Upper lobe of left lung (tissue), 6 donors: ENCODE measurements at regions not wholly inside any gene's neighbourhood (a gene's known extent, or its start where the extent isn't known, plus 50 kb on each side); places are given as distances from the start of the nearest gene placed in this dataset.

ENCODE experiments used
- ATAC-seq, 2 donors: fragments of 200-7000 bp; cut with Tn5 transposase; one replicate each; pipeline ENCODE4 v1.9.1; 2022; ENCODE audit warnings: mild to moderate bottlenecking in 2 of 2, moderate library complexity in 2 of 2; ENCODE audit not compliant: low FRiP score in 2 of 2
- DNase-seq, 2 donors: peaks; one replicate each; pipeline ENCODE4 v3.0.0-alpha.2; 2019 to 2020
- H3K27ac ChIP-seq, 4 donors: fragments of 200-600 bp; sonication (generic); one replicate each; pipeline ENCODE4 v1.5.1; 2016 to 2019
- H3K27me3 ChIP-seq, 4 donors: fragments of 200-600 bp; sonication (generic); one replicate each; pipeline ENCODE4 v1.5.1; 2017 to 2019
- H3K36me3 ChIP-seq, 4 donors: fragments of 200-600 bp; sonication (generic); one replicate each; pipeline ENCODE4 v1.5.1; 2016 to 2019
- H3K4me1 ChIP-seq, 4 donors: fragments of 200-600 bp; sonication (generic); one replicate each; pipeline ENCODE4 v1.5.1; 2018 to 2019
- H3K4me3 ChIP-seq, 4 donors: fragments of 200-600 bp; sonication (generic); one replicate each; pipeline ENCODE4 v1.5.1; 2017 to 2019; ENCODE audit warnings: mild to moderate bottlenecking in 2 of 4, moderate library complexity in 1 of 4
- H3K9me3 ChIP-seq, 4 donors: fragments of 200-600 bp; sonication (generic); one replicate each; pipeline ENCODE4 v1.5.1; 2018 to 2019
- EP300 ChIP-seq, 4 donors: sonication (generic); formaldehyde crosslinking; IDR thresholded peaks; one replicate each; pipeline ENCODE4 v1.5.1; 2017; ENCODE audit warnings: antibody characterized with exemption in 4 of 4, control low read depth in 2 of 4
- POLR2A ChIP-seq, 4 donors: fragments of 450-650 bp; IDR thresholded peaks; one replicate each; pipeline ENCODE4 v1.5.1; 2016 to 2017; ENCODE audit warnings: antibody characterized with exemption in 4 of 4, mild to moderate bottlenecking in 2 of 4
- POLR2AphosphoS5 ChIP-seq, 2 donors: sonication (generic); formaldehyde crosslinking; IDR thresholded peaks; one replicate each; pipeline ENCODE4 v1.5.1; 2017; ENCODE audit warnings: antibody characterized with exemption in 2 of 2
- WGBS, 2 donors: methylation state at CpG; one replicate each; pipeline ENCODE4 v1.1.5; 2017 to 2018; 5-methylcytosine and 5-hydroxymethylcytosine counted together
- TF ChIP-seq, protein P1 (sequence below), 6 experiments: fragments of 450-650 bp in 4 of 6; fragments of 200-600 bp in 2 of 6; sonication (generic) in 2 of 6; IDR thresholded peaks; one replicate each; pipeline ENCODE4 v1.5.1; 2016 to 2019; ENCODE audit warnings: antibody characterized with exemption in 6 of 6
- donor health status: DM: no; HTN: no; CAD: no; lungs with moderate emphysema.
- donor health status: DM: no; HTN: yes; CAD: no; lungs with severe emphysema.

- DNase-seq (no peak), ATAC-seq (no peak)
- H3K27me3 ChIP-seq: no peaks in the 10 kb centered on the region
- no peak overlapping the region for H3K4me3 ChIP-seq
- WGBS, 2 donors: 74 to 77% methylated on average over 34 of the region's 34 CpGs
- TF ChIP-seq EP300 (IDR thresholded peaks at IDR 0.05) (no peak), POLR2A (IDR thresholded peaks at IDR 0.05) (no peak), POLR2AphosphoS5 (IDR thresholded peaks at IDR 0.05) (no peak)
- TF ChIP-seq, protein P1, sequence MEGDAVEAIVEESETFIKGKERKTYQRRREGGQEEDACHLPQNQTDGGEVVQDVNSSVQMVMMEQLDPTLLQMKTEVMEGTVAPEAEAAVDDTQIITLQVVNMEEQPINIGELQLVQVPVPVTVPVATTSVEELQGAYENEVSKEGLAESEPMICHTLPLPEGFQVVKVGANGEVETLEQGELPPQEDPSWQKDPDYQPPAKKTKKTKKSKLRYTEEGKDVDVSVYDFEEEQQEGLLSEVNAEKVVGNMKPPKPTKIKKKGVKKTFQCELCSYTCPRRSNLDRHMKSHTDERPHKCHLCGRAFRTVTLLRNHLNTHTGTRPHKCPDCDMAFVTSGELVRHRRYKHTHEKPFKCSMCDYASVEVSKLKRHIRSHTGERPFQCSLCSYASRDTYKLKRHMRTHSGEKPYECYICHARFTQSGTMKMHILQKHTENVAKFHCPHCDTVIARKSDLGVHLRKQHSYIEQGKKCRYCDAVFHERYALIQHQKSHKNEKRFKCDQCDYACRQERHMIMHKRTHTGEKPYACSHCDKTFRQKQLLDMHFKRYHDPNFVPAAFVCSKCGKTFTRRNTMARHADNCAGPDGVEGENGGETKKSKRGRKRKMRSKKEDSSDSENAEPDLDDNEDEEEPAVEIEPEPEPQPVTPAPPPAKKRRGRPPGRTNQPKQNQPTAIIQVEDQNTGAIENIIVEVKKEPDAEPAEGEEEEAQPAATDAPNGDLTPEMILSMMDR (IDR thresholded peaks at IDR 0.05): no peak
- H3K27ac ChIP-seq: no peak overlapping the region
- no peaks in the 10 kb centered on the region for H3K36me3 ChIP-seq
- H3K9me3 ChIP-seq: peaks cover 15 to 36% (median 23%) of the 10 kb centered on the region in 4 donors
- no peaks in the 10 kb centered on the region for H3K4me1 ChIP-seq
These were observed 127.2 kb upstream of the PPP2R2D start for GRCh38 chr10:131773370-131774343.

GRCh38 chr10:131774681-131775085 lies 126.1 kb upstream of the PPP2R2D start:
- TF ChIP-seq EP300 (IDR thresholded peaks at IDR 0.05): no peak
- TF ChIP-seq POLR2AphosphoS5 (IDR thresholded peaks at IDR 0.05): no peak
- TF ChIP-seq, protein P1 (IDR thresholded peaks at IDR 0.05): no peak
- TF ChIP-seq POLR2A (IDR thresholded peaks at IDR 0.05): no peak
- WGBS, 2 donors: 85 to 91% methylated on average over 15 to 17 of the region's 17 CpGs
- no peaks in the 10 kb centered on the region for H3K27me3 ChIP-seq
- no peak overlapping the region for H3K4me3 ChIP-seq
- no peak overlapping the region for H3K27ac ChIP-seq
- peaks cover 15 to 36% (median 27%) of the 10 kb centered on the region in 4 donors for H3K9me3 ChIP-seq
- DNase-seq (no peak), ATAC-seq (no peak)
- no peaks in the 10 kb centered on the region for H3K4me1 ChIP-seq
- no peaks in the 10 kb centered on the region for H3K36me3 ChIP-seq

- H3K36me3 ChIP-seq: no peaks in the 10 kb centered on the region
- no peak for DNase-seq
- ATAC-seq: no peak
- H3K4me3 ChIP-seq: no peak overlapping the region
- H3K27ac ChIP-seq: no peak overlapping the region
- no peaks in the 10 kb centered on the region for H3K4me1 ChIP-seq
- WGBS, 2 donors: 70 to 71% methylated on average over 16 of the region's 16 CpGs
- TF ChIP-seq POLR2AphosphoS5 (IDR thresholded peaks at IDR 0.05): no peak
- TF ChIP-seq, protein P1 (IDR thresholded peaks at IDR 0.05): no peak
- H3K27me3 ChIP-seq: no peaks in the 10 kb centered on the region
- H3K9me3 ChIP-seq: peaks cover 15 to 36% (median 27%) of the 10 kb centered on the region in 4 donors
These were observed 125.4 kb upstream of the PPP2R2D start for GRCh38 chr10:131775433-131775832.

DNA sequence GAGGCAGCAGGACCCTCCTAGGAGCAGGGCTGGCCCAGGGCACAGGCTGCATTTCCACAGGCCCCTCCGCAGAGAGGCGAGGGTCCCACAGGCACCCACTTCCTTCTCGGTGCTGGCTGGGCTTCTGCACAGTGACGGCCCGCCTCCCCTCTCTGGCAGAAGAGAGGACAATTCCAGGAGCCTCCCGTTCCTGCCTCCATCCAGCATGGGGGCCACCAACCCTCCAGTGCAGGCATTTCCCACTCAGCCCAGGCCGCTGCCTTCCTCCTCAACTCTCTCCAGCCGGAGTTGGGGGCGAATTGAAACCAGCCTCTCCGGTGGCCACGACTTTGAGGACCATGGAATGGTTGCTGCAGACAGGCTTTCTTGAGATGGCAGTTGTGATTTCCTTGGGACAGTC lies 125.0 kb upstream of the PPP2R2D start:
- no peaks in the 10 kb centered on the region for H3K27me3 ChIP-seq
- no peak overlapping the region for H3K27ac ChIP-seq
- ATAC-seq (no peak), DNase-seq (no peak)
- no peaks in the 10 kb centered on the region for H3K36me3 ChIP-seq
- WGBS, 2 donors: 67 to 85% methylated on average over 3 to 11 of the region's 11 CpGs
- peaks cover 15 to 36% (median 27%) of the 10 kb centered on the region in 4 donors for H3K9me3 ChIP-seq
- no peaks in the 10 kb centered on the region for H3K4me1 ChIP-seq
- no peak for TF ChIP-seq POLR2A (IDR thresholded peaks at IDR 0.05)
- no peak overlapping the region for H3K4me3 ChIP-seq

- Histone ChIP-seq H3K27ac (no peak overlapping the region), H3K36me3 (no peaks in the 10 kb centered on the region), H3K4me3 (no peak overlapping the region), H3K4me1 (no peaks in the 10 kb centered on the region), H3K27me3 (no peaks in the 10 kb centered on the region), H3K9me3 (peaks cover 15 to 36% (median 27%) of the 10 kb centered on the region in 4 donors)
- WGBS, 2 donors: 78 to 80% methylated on average over 11 of the region's 11 CpGs
- TF ChIP-seq POLR2A (IDR thresholded peaks at IDR 0.05): no peak
- TF ChIP-seq EP300 (IDR thresholded peaks at IDR 0.05): no peak
- TF ChIP-seq POLR2AphosphoS5 (IDR thresholded peaks at IDR 0.05): no peak
- TF ChIP-seq, protein P1 (IDR thresholded peaks at IDR 0.05): no peak
- no peak for ATAC-seq
- DNase-seq: no peak
These were observed 124.3 kb upstream of the PPP2R2D start for GRCh38 chr10:131776496-131776895.
